Right lobe of liver (tissue), 6 donors: ENCODE measurements at regions not wholly inside any gene's neighbourhood (a gene's known extent, or its start where the extent isn't known, plus 50 kb on each side); places are given as distances from the start of the nearest gene placed in this dataset.

Experiments
- ATAC-seq, 4 donors: fragments of 200-7000 bp; cut with Tn5 transposase; one replicate each; pipeline ENCODE4 v1.9.1; 2020; ENCODE audit warnings: mild to moderate bottlenecking in 4 of 4, moderate library complexity in 4 of 4
- DNase-seq, 3 donors: peaks; one replicate each; pipeline ENCODE4 v3.0.0-alpha.2; 2020
- H3K27ac ChIP-seq, 3 donors: fragments of 200-600 bp; one replicate each; pipeline ENCODE4 v1.8.0; 2022
- H3K27me3 ChIP-seq, 2 donors: fragments of 200-600 bp; one replicate each; pipeline ENCODE4 v1.8.0; 2022
- H3K36me3 ChIP-seq, 4 donors: fragments of 200-600 bp; sonication (generic) in 1 of 4; one replicate each; pipeline versions ENCODE4 v1.5.1 to v1.8.0; 2017 to 2022; ENCODE audit warnings: control low read depth in 1 of 4
- H3K4me1 ChIP-seq, 4 donors: fragments of 200-600 bp; sonication (generic) in 1 of 4; one replicate each; pipeline versions ENCODE4 v1.5.1 to v1.8.0; 2017 to 2022; ENCODE audit warnings: control low read depth in 1 of 4
- H3K4me3 ChIP-seq, 3 donors: fragments of 200-600 bp; one replicate each; pipeline ENCODE4 v1.8.0; 2022
- H3K9me3 ChIP-seq, 4 donors: fragments of 200-600 bp; sonication (generic) in 1 of 4; one replicate each; pipeline versions ENCODE4 v1.5.1 to v1.8.0; 2017 to 2022; ENCODE audit warnings: control low read depth in 1 of 4
- POLR2A ChIP-seq: fragments of 450-650 bp; IDR thresholded peaks from one replicate; pipeline ENCODE4 v1.6.1; 2017; ENCODE audit warnings: antibody characterized with exemption, mild to moderate bottlenecking
- WGBS: methylation state at CpG from one replicate; pipeline ENCODE4 v1.1.6; 2018; ENCODE audit warnings: low coverage, low lambda C conversion rate; ENCODE audit not compliant: insufficient coverage; ENCODE audit errors: missing lambda C conversion rate; 5-methylcytosine and 5-hydroxymethylcytosine counted together
- intact Hi-C, 2 donors: fragments of 100-400 bp; cut with DNase I; formaldehyde crosslinking; loops; one replicate each; pipeline versions ENCODE4 v1.11.2 to v1.14.1; 2022
- TF ChIP-seq, protein P1 (sequence below), 4 donors: fragments of 200-600 bp in 3 of 4; fragments of 450-650 bp in 1 of 4; IDR thresholded peaks; one replicate each; pipeline versions ENCODE4 v1.5.1 to v1.8.0; 2016 to 2022; ENCODE audit warnings: antibody characterized with exemption in 4 of 4, mild to moderate bottlenecking in 2 of 4
- donor health status: DM: no; HTN: yes; CAD: no.
- donor health status: DM: no; HTN: no; CAD: no.
- donor health status: DM: no; HTN: no; CAD: no.
- donor health status: DM: no; HTN: yes; CAD: no.
- donor health status: DM: no; HTN: yes; CAD: no.

DNA sequence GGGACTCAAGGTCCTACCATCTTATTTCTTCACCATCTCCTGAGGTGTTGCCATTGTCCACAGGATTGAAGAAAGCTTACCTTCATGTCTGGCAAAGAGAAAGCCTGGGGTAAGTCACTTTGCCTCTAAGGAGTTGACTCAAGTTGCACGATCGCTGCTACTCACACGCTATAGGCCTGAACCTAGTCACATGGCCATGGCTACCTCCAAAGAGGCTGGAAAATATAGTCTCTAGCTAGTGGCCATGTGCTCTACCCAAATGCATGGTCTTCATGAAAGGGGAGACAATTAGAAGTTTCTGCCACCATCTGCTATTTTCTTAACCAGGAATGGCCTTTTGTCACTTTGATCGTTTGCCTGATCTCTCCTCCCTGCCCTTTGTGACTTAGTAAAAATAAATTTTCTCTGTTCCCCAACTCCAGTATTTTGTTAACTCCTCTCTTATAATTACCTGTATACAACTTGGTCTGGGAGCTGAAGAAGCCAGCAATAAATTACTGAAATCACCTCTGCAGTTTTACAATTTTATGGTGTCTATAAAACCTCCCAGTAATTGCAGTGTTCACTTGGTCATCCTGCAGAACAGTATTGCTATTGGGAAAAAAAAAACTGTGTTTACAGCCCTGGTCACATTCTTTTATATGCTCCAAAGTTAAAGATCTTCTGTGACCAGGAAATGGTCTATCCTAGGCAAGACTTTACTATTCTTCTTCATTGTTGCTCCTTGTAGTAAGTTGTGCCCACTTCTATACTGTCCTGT is 126.7 kb upstream of the TSPAN5 start:
- intact Hi-C loops: no loop called here
- TF ChIP-seq POLR2A: no peak
- TF ChIP-seq, protein P1, sequence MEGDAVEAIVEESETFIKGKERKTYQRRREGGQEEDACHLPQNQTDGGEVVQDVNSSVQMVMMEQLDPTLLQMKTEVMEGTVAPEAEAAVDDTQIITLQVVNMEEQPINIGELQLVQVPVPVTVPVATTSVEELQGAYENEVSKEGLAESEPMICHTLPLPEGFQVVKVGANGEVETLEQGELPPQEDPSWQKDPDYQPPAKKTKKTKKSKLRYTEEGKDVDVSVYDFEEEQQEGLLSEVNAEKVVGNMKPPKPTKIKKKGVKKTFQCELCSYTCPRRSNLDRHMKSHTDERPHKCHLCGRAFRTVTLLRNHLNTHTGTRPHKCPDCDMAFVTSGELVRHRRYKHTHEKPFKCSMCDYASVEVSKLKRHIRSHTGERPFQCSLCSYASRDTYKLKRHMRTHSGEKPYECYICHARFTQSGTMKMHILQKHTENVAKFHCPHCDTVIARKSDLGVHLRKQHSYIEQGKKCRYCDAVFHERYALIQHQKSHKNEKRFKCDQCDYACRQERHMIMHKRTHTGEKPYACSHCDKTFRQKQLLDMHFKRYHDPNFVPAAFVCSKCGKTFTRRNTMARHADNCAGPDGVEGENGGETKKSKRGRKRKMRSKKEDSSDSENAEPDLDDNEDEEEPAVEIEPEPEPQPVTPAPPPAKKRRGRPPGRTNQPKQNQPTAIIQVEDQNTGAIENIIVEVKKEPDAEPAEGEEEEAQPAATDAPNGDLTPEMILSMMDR (IDR thresholded peaks at IDR 0.05): no peak
- H3K27ac ChIP-seq: no peak overlapping the region
- no peaks in the 10 kb centered on the region for H3K27me3 ChIP-seq
- H3K4me1 ChIP-seq: no peaks in the 10 kb centered on the region
- H3K4me3 ChIP-seq: no peak overlapping the region
- WGBS: 50% methylated on average over 1 of the region's 4 CpGs
- no peaks in the 10 kb centered on the region for H3K36me3 ChIP-seq
- no peaks in the 10 kb centered on the region for H3K9me3 ChIP-seq
- no peak for DNase-seq
- ATAC-seq: no peak

DNA sequence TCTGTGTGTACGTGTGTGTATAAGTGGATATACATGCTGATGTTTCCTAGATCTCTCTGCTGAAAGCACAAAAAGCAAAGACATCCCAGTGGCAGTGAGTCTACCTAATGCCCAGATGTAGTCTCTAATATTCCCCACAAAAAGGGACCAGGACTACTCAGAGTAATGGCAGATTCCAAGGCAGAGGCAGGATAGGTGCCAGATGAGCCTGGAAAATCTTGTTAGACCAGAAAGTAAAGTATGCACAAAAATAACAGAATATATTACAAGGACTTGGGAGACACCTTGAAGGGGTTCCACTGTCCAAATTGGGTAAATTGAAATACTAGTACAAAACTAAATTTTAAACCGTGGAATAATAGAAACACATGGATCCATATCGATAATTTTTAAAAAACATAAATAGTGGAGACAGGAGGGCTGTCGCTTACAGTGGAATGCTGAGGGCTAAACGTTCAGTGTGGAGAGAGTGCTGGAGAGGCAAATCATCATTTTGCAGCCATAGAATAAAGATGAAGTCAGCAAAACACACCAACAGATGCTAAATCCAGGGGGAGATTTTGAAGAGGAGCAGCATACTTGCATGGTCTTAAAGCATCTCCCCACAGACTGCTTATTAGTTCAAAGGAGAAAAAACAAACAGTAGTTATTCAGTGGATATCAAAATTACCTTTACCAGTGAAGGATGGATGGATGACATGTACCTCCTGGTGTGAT is 123.4 kb upstream of the TSPAN5 start:
- no peak overlapping the region for H3K27ac ChIP-seq
- H3K4me3 ChIP-seq: no peak overlapping the region
- H3K4me1 ChIP-seq: peaks cover 0 to 12% (median 0%) of the 10 kb centered on the region in 4 donors
- no peaks in the 10 kb centered on the region for H3K27me3 ChIP-seq
- H3K36me3 ChIP-seq: no peaks in the 10 kb centered on the region
- WGBS: 67% methylated on average over 5 of the region's 5 CpGs
- intact Hi-C loops: no loop called here
- no peak for DNase-seq
- no peak for ATAC-seq
- TF ChIP-seq, protein P1 (IDR thresholded peaks at IDR 0.05): no peak
- TF ChIP-seq POLR2A: no peak
- no peaks in the 10 kb centered on the region for H3K9me3 ChIP-seq

DNA sequence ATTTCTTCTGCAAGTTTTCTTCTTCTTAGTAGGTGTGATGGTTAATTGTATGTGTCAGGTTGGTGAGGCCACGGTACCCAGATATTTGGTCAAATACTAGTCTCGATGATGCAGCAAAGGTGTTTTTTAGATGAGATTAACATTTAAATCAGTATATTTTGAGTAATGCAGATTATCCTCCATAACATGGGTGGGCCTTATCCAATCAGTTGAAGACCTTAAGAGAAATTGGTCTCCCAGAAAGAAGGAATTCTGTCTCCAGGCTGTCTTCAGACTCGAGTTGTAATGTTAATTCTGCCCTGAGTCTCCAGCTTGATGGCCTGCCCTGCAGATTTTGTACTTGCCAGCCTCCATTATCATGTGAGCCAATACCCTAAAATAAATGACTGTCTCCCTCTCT is 122.5 kb upstream of the TSPAN5 start:
- Histone ChIP-seq H3K36me3 (no peaks in the 10 kb centered on the region), H3K4me3 (no peak overlapping the region), H3K27ac (no peak overlapping the region), H3K27me3 (no peaks in the 10 kb centered on the region), H3K4me1 (peaks cover 0 to 12% (median 0%) of the 10 kb centered on the region in 4 donors), H3K9me3 (no peaks in the 10 kb centered on the region)
- DNase-seq (no peak), ATAC-seq (no peak)
- intact Hi-C loops: no loop called here
- 55% methylated on average over 3 of the region's 3 CpGs for WGBS
- TF ChIP-seq, protein P1 (IDR thresholded peaks at IDR 0.05): no peak
- no peak for TF ChIP-seq POLR2A

DNA sequence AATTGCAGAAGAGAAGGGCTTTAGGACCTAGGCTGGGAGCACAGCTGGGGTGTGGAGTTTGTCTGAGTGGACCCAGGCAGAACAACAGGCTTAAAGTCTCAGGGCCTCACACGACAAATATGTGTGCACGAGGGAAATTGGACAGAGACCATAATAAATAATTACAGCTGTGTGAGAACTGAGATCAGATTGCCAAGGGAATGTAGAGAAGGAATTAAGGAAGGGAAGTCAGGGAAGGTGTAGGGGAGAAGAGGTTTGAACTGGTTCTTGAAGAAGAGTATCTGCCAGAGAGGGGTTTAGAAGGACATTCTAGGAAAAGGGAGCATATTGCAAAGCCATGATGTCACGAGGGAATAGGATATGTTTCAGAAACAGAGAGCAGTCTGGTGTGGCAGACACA is 120.7 kb upstream of the TSPAN5 start:
- ATAC-seq: peak; percentile 26 to 48 (median 32)

More for the DNA sequence above, 120.7 kb upstream of the TSPAN5 start:
- H3K4me3 ChIP-seq: no peak overlapping the region
- DNase-seq: no peak
- H3K4me1 ChIP-seq: peaks cover 0 to 12% (median 0%) of the 10 kb centered on the region in 4 donors
- TF ChIP-seq, protein P1 (IDR thresholded peaks at IDR 0.05): no peak
- no peak for TF ChIP-seq POLR2A
- no peak overlapping the region for H3K27ac ChIP-seq
- no peaks in the 10 kb centered on the region for H3K36me3 ChIP-seq
- no peaks in the 10 kb centered on the region for H3K27me3 ChIP-seq
- H3K9me3 ChIP-seq: no peaks in the 10 kb centered on the region
- 10% methylated on average over 2 of the region's 3 CpGs for WGBS
- intact Hi-C loops: no loop called here
